Keratinocyte (primary cell): ENCODE measurements at regions not wholly inside any gene's neighbourhood (a gene's known extent, or its start where the extent isn't known, plus 50 kb on each side); places are given as distances from the start of the nearest gene placed in this dataset.

ENCODE experiments used
- DNase-seq: peaks from one replicate; pipeline ENCODE4 v3.0.0-alpha.2; 2011; ENCODE audit warnings: low read depth, missing footprints, low spot score
- FAIRE-seq: peaks from 2 replicates; lab custom pipeline; 2011; peaks lifted over from hg19 to GRCh38; lab: Jason Lieb, UNC
- H2AFZ ChIP-seq: 2 replicates; pipeline ENCODE4 v1.6.0; 2012; ENCODE audit warnings: low read length, control low read depth, inconsistent platforms; ENCODE audit not compliant: control insufficient read depth
- H3K27ac ChIP-seq: 2 replicates; pipeline ENCODE4 v1.5.1; 2011; ENCODE audit warnings: low read length; ENCODE audit not compliant: control insufficient read depth, insufficient read depth
- H3K27me3 ChIP-seq: 3 replicates; pipeline ENCODE4 v1.6.0; 2011; ENCODE audit warnings: low read length; ENCODE audit not compliant: control insufficient read depth, insufficient read depth; ENCODE audit errors: extremely low read depth
- H3K36me3 ChIP-seq, 2 experiments: 2 replicates in 1 of 2; 3 replicates in 1 of 2; pipeline ENCODE4 v1.5.1; 2011; ENCODE audit warnings: low read length in 2 of 2, mild to moderate bottlenecking in 1 of 2; ENCODE audit not compliant: control insufficient read depth in 2 of 2, insufficient read depth in 2 of 2; ENCODE audit errors: extremely low read depth in 1 of 2
- H3K4me1 ChIP-seq: 3 replicates; pipeline ENCODE4 v1.5.1; 2011; ENCODE audit warnings: low read length; ENCODE audit not compliant: control insufficient read depth, insufficient read depth; ENCODE audit errors: extremely low read depth
- H3K4me2 ChIP-seq: 3 replicates; pipeline ENCODE4 v1.6.0; 2011; ENCODE audit warnings: low read depth, low read length; ENCODE audit not compliant: control insufficient read depth, insufficient read depth; ENCODE audit errors: extremely low read depth
- H3K4me3 ChIP-seq, 3 experiments: fragments of 200-600 bp in 1 of 3; sonication (generic) in 1 of 3; 2 replicates in 2 of 3; 3 replicates in 1 of 3; pipeline ENCODE4 v1.5.1; 2011 to 2016; ENCODE audit warnings: low read length in 3 of 3, mild to moderate bottlenecking in 3 of 3, control low read depth in 2 of 3, inconsistent platforms in 1 of 3, low read depth in 1 of 3, mixed read lengths in 1 of 3, mixed run types in 1 of 3, moderate library complexity in 1 of 3; ENCODE audit not compliant: control insufficient read depth in 2 of 3, insufficient read depth in 2 of 3; ENCODE audit errors: extremely low read depth in 1 of 3
- H3K79me2 ChIP-seq: 2 replicates; pipeline ENCODE4 v1.6.0; 2012; ENCODE audit warnings: low read length; ENCODE audit not compliant: control insufficient read depth, insufficient read depth
- H3K9ac ChIP-seq: 3 replicates; pipeline ENCODE4 v1.6.0; 2011; ENCODE audit warnings: low read length; ENCODE audit not compliant: control insufficient read depth, insufficient read depth; ENCODE audit errors: extremely low read depth
- H3K9me1 ChIP-seq: 3 replicates; pipeline ENCODE4 v1.6.0; 2011; ENCODE audit warnings: low read length; ENCODE audit not compliant: control insufficient read depth, insufficient read depth; ENCODE audit errors: extremely low read depth
- H3K9me3 ChIP-seq: 2 replicates; pipeline ENCODE4 v1.5.1; 2012; ENCODE audit warnings: low read depth, low read length; ENCODE audit not compliant: control insufficient read depth
- H4K20me1 ChIP-seq: 3 replicates; pipeline ENCODE4 v1.6.0; 2011; ENCODE audit warnings: low read length; ENCODE audit not compliant: control insufficient read depth, insufficient read depth; ENCODE audit errors: extremely low read depth
- CTCF ChIP-seq, 3 experiments: IDR thresholded peaks in 1 of 3; conservative IDR thresholded peaks in 1 of 3; optimal IDR thresholded peaks in 1 of 3; 2 replicates in 2 of 3; 3 replicates in 1 of 3; pipeline versions ENCODE3 to v1.5.1; 2011; ENCODE audit warnings: low read length in 3 of 3, mild to moderate bottlenecking in 3 of 3, moderate library complexity in 2 of 3, control low read depth in 1 of 3, inconsistent platforms in 1 of 3; ENCODE audit not compliant: insufficient read depth in 2 of 3; ENCODE audit errors: extremely low read depth in 1 of 3
- EZH2 ChIP-seq: IDR thresholded peaks from one replicate; pipeline ENCODE4 v1.6.1; 2012; ENCODE audit warnings: inconsistent platforms, mild to moderate bottlenecking, low read length, moderate library complexity
- dilution Hi-C: fragments of 300-500 bp; cut with MboI; formaldehyde crosslinking; loops from one replicate; pipeline ENCODE4 v1.7.0; 2020; ENCODE audit warnings: low sequenced_read_pairs; ENCODE audit not compliant: extremely low pct_ligation_motif_present

GRCh38 chr4:136796953-136797352 lies 735.3 kb downstream of the PCDH18 start:
- H3K9ac ChIP-seq: no peak overlapping the region

GRCh38 chr4:136793848-136794247 lies 738.4 kb downstream of the PCDH18 start:
- no peaks in the 10 kb centered on the region for H4K20me1 ChIP-seq
- dilution Hi-C loops: no loop called here
- H3K4me3 ChIP-seq: no peak overlapping the region
- no peaks in the 10 kb centered on the region for H3K79me2 ChIP-seq
- DNase-seq (no peak), FAIRE-seq (no peak)
- H3K9me1 ChIP-seq: no peaks in the 10 kb centered on the region
- no peak overlapping the region for H2AFZ ChIP-seq
- H3K27me3 ChIP-seq: no peaks in the 10 kb centered on the region
- no peak overlapping the region for H3K9ac ChIP-seq
- H3K36me3 ChIP-seq: no peaks in the 10 kb centered on the region
- H3K4me2 ChIP-seq: no peak overlapping the region
- H3K27ac ChIP-seq: no peak overlapping the region
- H3K9me3 ChIP-seq: no peaks in the 10 kb centered on the region
- TF ChIP-seq EZH2 (no peak), CTCF (optimal IDR thresholded peaks at IDR 0.05 in 1 of 3, IDR thresholded peaks at IDR 0.05 in 1 of 3, conservative IDR thresholded peaks at IDR 0.05 in 1 of 3; ENCODE audit: extremely low read depth in 1 of 3, insufficient read depth in 2 of 3, low read length in 3 of 3) (no peak)
- no peaks in the 10 kb centered on the region for H3K4me1 ChIP-seq

More at GRCh38 chr4:136796953-136797352, 735.3 kb downstream of the PCDH18 start:
- no peak overlapping the region for H3K27ac ChIP-seq
- no peaks in the 10 kb centered on the region for H3K27me3 ChIP-seq
- TF ChIP-seq EZH2 (no peak), CTCF (optimal IDR thresholded peaks at IDR 0.05 in 1 of 3, IDR thresholded peaks at IDR 0.05 in 1 of 3, conservative IDR thresholded peaks at IDR 0.05 in 1 of 3; ENCODE audit: extremely low read depth in 1 of 3, insufficient read depth in 2 of 3, low read length in 3 of 3) (no peak)
- no peaks in the 10 kb centered on the region for H3K4me1 ChIP-seq
- H3K9me3 ChIP-seq: no peaks in the 10 kb centered on the region
- no peaks in the 10 kb centered on the region for H3K79me2 ChIP-seq
- H4K20me1 ChIP-seq: no peaks in the 10 kb centered on the region
- DNase-seq (no peak), FAIRE-seq (no peak)
- dilution Hi-C loops: no loop called here
- H3K4me2 ChIP-seq: no peak overlapping the region
- H3K4me3 ChIP-seq: no peak overlapping the region
- no peak overlapping the region for H2AFZ ChIP-seq
- H3K9me1 ChIP-seq: no peaks in the 10 kb centered on the region
- H3K36me3 ChIP-seq: no peaks in the 10 kb centered on the region
